IMR-90 (cell line): ENCODE measurements at regions not wholly inside any gene's neighbourhood (a gene's known extent, or its start where the extent isn't known, plus 50 kb on each side); places are given as distances from the start of the nearest gene placed in this dataset.

Experiments
- CEBPB ChIP-seq: IDR thresholded peaks from 2 replicates; pipeline ENCODE4 v1.6.1; 2012; ENCODE audit warnings: low read depth, low read length, improper control_type of control experiment
- CTCF ChIP-seq: conservative IDR thresholded peaks from 2 replicates; pipeline ENCODE4 v1.5.1; 2012; ENCODE audit warnings: mild to moderate bottlenecking, low read depth, low read length, improper control_type of control experiment
- MAZ ChIP-seq: IDR thresholded peaks from 2 replicates; pipeline ENCODE4 v1.6.1; 2012; ENCODE audit warnings: low read depth, mild to moderate bottlenecking, low read length, improper control_type of control experiment, moderate library complexity, borderline replicate concordance
- POLR2A ChIP-seq: IDR thresholded peaks from 2 replicates; pipeline ENCODE4 v1.6.1; 2012; ENCODE audit warnings: mild to moderate bottlenecking, low read depth, low read length
- USF2 ChIP-seq: fragments of 150-350 bp; IDR thresholded peaks from 2 replicates; pipeline ENCODE4 v1.6.1; 2017; ENCODE audit warnings: mild to moderate bottlenecking, antibody characterized with exemption, low read length, low read depth

GRCh38 chr1:209207701-209208286 is 375.7 kb upstream of the CAMK1G start:
- TF ChIP-seq CTCF, result peak; percentile 65
- TF ChIP-seq USF2, result no peak
- TF ChIP-seq CEBPB, result no peak
- TF ChIP-seq POLR2A, result no peak
- no peak for TF ChIP-seq MAZ
